ENCODE measurements at regions not wholly inside any gene's neighbourhood (a gene's known extent, or its start where the extent isn't known, plus 50 kb on each side); places are given as distances from the start of the nearest gene placed in this dataset.

DNA sequence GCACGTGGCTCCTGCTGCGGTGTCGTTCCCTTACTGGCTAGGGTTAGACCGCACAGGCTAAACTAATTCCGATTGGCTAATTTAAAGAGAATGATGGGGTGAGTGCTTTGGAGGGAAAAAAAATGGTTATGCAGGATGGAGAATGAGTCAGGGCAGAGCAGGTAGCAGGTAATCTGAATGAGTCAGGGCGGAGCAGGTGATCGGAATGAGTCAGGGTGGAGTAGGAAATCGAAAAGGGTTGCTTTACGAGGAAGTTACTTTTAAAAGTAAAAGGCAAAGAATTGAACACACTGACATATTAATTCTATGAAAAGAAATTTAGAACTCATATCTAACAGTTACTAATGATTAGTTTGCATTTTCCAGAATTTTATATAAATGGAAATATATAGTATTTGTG, 335.5 kb downstream of the FOXO1 start:
- TF ChIP-seq, protein P1, sequence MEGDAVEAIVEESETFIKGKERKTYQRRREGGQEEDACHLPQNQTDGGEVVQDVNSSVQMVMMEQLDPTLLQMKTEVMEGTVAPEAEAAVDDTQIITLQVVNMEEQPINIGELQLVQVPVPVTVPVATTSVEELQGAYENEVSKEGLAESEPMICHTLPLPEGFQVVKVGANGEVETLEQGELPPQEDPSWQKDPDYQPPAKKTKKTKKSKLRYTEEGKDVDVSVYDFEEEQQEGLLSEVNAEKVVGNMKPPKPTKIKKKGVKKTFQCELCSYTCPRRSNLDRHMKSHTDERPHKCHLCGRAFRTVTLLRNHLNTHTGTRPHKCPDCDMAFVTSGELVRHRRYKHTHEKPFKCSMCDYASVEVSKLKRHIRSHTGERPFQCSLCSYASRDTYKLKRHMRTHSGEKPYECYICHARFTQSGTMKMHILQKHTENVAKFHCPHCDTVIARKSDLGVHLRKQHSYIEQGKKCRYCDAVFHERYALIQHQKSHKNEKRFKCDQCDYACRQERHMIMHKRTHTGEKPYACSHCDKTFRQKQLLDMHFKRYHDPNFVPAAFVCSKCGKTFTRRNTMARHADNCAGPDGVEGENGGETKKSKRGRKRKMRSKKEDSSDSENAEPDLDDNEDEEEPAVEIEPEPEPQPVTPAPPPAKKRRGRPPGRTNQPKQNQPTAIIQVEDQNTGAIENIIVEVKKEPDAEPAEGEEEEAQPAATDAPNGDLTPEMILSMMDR (conservative IDR thresholded peaks at IDR 0.05; ENCODE audit: low read length), result no peak
- TF ChIP-seq EZH2phosphoT487 (IDR thresholded peaks at IDR 0.05; ENCODE audit: borderline replicate concordance, low read depth, low read length), result no peak
